ENCODE measurements at regions not wholly inside any gene's neighbourhood (a gene's known extent, or its start where the extent isn't known, plus 50 kb on each side); places are given as distances from the start of the nearest gene placed in this dataset.

DNA sequence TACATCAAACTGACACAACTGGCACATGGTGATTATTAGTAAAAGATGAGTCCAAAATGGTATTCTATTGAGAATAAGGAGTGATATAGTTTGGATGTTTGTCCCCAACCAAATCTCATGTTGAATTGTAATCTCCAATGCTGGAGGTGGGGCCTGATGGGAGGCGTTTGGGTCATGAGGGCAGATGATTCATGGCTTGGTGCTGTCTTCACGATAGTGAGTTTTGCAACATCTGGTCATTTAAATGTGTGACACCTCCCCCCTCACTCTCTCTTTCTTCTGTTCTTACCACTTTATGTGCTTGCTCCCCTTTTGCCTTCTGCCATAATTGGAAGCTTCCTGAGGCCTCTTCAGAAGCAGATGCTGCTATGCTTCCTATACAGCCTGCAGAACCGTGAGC is 90.6 kb downstream of the RSL24D1 start:
- Histone ChIP-seq H3K9me2 (replicated peaks; ENCODE audit: low read depth, low read length) (no peaks in the 10 kb centered on the region), H3K79me2 (ENCODE audit: insufficient read depth, low read length) (no peaks in the 10 kb centered on the region), H3K4me3 (ENCODE audit: low read length, poor library complexity, severe bottlenecking) (no peak overlapping the region), H4K20me1 (ENCODE audit: insufficient read depth, low read length, poor library complexity, severe bottlenecking) (no peaks in the 10 kb centered on the region), H3K36me3 (ENCODE audit: insufficient read depth, low read length) (no peaks in the 10 kb centered on the region), H3K27me3 (ENCODE audit: insufficient read depth, low read length, poor library complexity, severe bottlenecking) (no peaks in the 10 kb centered on the region), H2AFZ (ENCODE audit: low read length) (no peak overlapping the region), H3K4me1 (ENCODE audit: insufficient read depth, low read length, poor library complexity, severe bottlenecking) (no peaks in the 10 kb centered on the region), H3K9me3 (ENCODE audit: insufficient read depth, low read depth, low read length) (no peaks in the 10 kb centered on the region), H3F3A (ENCODE audit: low read depth) (no peaks in the 10 kb centered on the region), H3K9ac (ENCODE audit: low read depth, low read length, poor library complexity, severe bottlenecking) (no peak overlapping the region), H3K4me2 (ENCODE audit: low read depth, low read length, poor library complexity, severe bottlenecking) (no peak overlapping the region)
- no peak for TF ChIP-seq EZH2phosphoT487 (IDR thresholded peaks at IDR 0.05; ENCODE audit: borderline replicate concordance)
- TF ChIP-seq, protein P1, sequence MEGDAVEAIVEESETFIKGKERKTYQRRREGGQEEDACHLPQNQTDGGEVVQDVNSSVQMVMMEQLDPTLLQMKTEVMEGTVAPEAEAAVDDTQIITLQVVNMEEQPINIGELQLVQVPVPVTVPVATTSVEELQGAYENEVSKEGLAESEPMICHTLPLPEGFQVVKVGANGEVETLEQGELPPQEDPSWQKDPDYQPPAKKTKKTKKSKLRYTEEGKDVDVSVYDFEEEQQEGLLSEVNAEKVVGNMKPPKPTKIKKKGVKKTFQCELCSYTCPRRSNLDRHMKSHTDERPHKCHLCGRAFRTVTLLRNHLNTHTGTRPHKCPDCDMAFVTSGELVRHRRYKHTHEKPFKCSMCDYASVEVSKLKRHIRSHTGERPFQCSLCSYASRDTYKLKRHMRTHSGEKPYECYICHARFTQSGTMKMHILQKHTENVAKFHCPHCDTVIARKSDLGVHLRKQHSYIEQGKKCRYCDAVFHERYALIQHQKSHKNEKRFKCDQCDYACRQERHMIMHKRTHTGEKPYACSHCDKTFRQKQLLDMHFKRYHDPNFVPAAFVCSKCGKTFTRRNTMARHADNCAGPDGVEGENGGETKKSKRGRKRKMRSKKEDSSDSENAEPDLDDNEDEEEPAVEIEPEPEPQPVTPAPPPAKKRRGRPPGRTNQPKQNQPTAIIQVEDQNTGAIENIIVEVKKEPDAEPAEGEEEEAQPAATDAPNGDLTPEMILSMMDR (conservative IDR thresholded peaks at IDR 0.05; ENCODE audit: low read length) = no peak

DNA sequence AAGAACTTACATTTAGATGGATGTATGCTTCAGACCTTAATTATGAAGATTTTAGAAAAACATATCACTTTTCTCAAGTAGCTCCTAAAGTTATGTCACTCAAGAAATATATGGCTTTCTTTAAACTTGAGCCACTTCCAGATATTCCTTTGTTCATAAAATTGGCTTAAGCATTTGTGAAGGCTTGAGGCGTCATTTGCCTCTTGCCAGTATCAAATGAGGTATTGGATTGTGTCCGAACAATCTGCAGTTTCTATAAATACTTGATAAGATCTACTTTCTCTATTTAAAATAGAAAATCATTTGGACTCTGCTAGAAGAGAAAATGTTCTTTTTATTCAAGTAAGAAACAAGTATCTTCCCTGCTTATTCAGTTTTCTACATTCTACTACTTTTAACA is 102.6 kb downstream of the RSL24D1 start:
- Histone ChIP-seq H3K27me3 (ENCODE audit: insufficient read depth, low read length, poor library complexity, severe bottlenecking) (no peaks in the 10 kb centered on the region), H3K4me2 (ENCODE audit: low read depth, low read length, poor library complexity, severe bottlenecking) (no peak overlapping the region), H3K79me2 (ENCODE audit: insufficient read depth, low read length) (no peaks in the 10 kb centered on the region), H3K9ac (ENCODE audit: low read depth, low read length, poor library complexity, severe bottlenecking) (no peak overlapping the region), H3K4me1 (ENCODE audit: insufficient read depth, low read length, poor library complexity, severe bottlenecking) (no peaks in the 10 kb centered on the region), H3K36me3 (ENCODE audit: insufficient read depth, low read length) (no peaks in the 10 kb centered on the region), H3F3A (ENCODE audit: low read depth) (no peaks in the 10 kb centered on the region), H4K20me1 (ENCODE audit: insufficient read depth, low read length, poor library complexity, severe bottlenecking) (no peaks in the 10 kb centered on the region), H3K4me3 (ENCODE audit: low read length, poor library complexity, severe bottlenecking) (no peak overlapping the region), H3K9me3 (ENCODE audit: insufficient read depth, low read depth, low read length) (0 out of 2 replicates have a peak, but pooled peaks cover 3% of the 10 kb centered on the region), H3K9me2 (replicated peaks; ENCODE audit: low read depth, low read length) (no peaks in the 10 kb centered on the region), H2AFZ (ENCODE audit: low read length) (no peak overlapping the region)
- no peak for TF ChIP-seq EZH2phosphoT487 (IDR thresholded peaks at IDR 0.05; ENCODE audit: borderline replicate concordance)
- TF ChIP-seq, protein P1 (conservative IDR thresholded peaks at IDR 0.05; ENCODE audit: low read length) = no peak

DNA sequence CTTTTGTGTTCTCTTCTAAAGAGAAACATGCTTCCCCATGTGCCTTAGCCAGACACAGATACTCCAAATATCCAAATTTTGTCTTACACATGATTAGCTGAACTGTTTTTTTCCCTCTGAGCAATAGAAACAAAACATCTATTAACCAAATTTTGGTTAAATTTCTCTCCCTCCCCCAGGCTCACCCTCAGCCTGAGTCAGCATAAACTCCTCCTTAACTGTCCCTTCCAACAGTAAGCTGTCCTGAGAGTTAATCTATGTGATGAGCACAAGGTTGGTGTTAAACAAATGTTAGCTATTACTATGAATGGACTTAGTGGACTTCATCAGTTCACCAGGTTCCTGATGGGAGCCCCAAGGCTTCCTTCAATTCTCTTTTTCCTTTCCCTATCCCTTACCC is 108.5 kb downstream of the RSL24D1 start:
- Histone ChIP-seq H2AFZ (ENCODE audit: low read length) (no peak overlapping the region), H3K4me1 (ENCODE audit: insufficient read depth, low read length, poor library complexity, severe bottlenecking) (no peaks in the 10 kb centered on the region)

More for the DNA sequence above, 108.5 kb downstream of the RSL24D1 start:
- H3K79me2 ChIP-seq (ENCODE audit: insufficient read depth, low read length) = no peaks in the 10 kb centered on the region
- TF ChIP-seq EZH2phosphoT487 (IDR thresholded peaks at IDR 0.05; ENCODE audit: borderline replicate concordance) = no peak
- TF ChIP-seq, protein P1 (conservative IDR thresholded peaks at IDR 0.05; ENCODE audit: low read length) = no peak
- no peak overlapping the region for H3K9ac ChIP-seq (ENCODE audit: low read depth, low read length, poor library complexity, severe bottlenecking)
- H3K9me3 ChIP-seq (ENCODE audit: insufficient read depth, low read depth, low read length) = peaks cover 5% of the 10 kb centered on the region; the same call in 1 of the 2 replicates
- H3K27me3 ChIP-seq (ENCODE audit: insufficient read depth, low read length, poor library complexity, severe bottlenecking) = no peaks in the 10 kb centered on the region
- no peak overlapping the region for H3K4me3 ChIP-seq (ENCODE audit: low read length, poor library complexity, severe bottlenecking)
- H3K36me3 ChIP-seq (ENCODE audit: insufficient read depth, low read length) = no peaks in the 10 kb centered on the region
- H3K4me2 ChIP-seq (ENCODE audit: low read depth, low read length, poor library complexity, severe bottlenecking) = no peak overlapping the region
- no peaks in the 10 kb centered on the region for H3F3A ChIP-seq (ENCODE audit: low read depth)
- no peaks in the 10 kb centered on the region for H3K9me2 ChIP-seq (replicated peaks; ENCODE audit: low read depth, low read length)
- no peaks in the 10 kb centered on the region for H4K20me1 ChIP-seq (ENCODE audit: insufficient read depth, low read length, poor library complexity, severe bottlenecking)

All from Loucy (cell line).